Heart right ventricle (tissue), 16 donors: ENCODE measurements at regions not wholly inside any gene's neighbourhood (a gene's known extent, or its start where the extent isn't known, plus 50 kb on each side); places are given as distances from the start of the nearest gene placed in this dataset.

ENCODE experiments used
- ATAC-seq, 8 donors: fragments of 200-7000 bp; cut with Tn5 transposase; one replicate each; pipeline ENCODE4 v1.9.1; 2020; ENCODE audit warnings: mild to moderate bottlenecking in 8 of 8, moderate library complexity in 8 of 8, moderate number of reproducible peaks in 1 of 8
- DNase-seq, 2 donors: peaks; one replicate each; pipeline ENCODE4 v3.0.0-alpha.2; 2020
- H3K27ac ChIP-seq, 10 donors: fragments of 200-600 bp; sonication (generic) in 2 of 10; one replicate each; pipeline versions ENCODE4 v1.5.0 to v1.8.0; 2020 to 2022; ENCODE audit warnings: mild to moderate bottlenecking in 3 of 10
- H3K27me3 ChIP-seq, 7 donors: fragments of 200-600 bp; one replicate each; pipeline ENCODE4 v1.8.0; 2021 to 2022; ENCODE audit warnings: mild to moderate bottlenecking in 2 of 7
- H3K36me3 ChIP-seq, 9 donors: fragments of 200-600 bp; sonication (generic) in 1 of 9; one replicate each; pipeline versions ENCODE4 v1.5.0 to v1.8.0; 2020 to 2022; ENCODE audit warnings: mild to moderate bottlenecking in 2 of 9
- H3K4me1 ChIP-seq, 9 donors: fragments of 200-600 bp; sonication (generic) in 1 of 9; one replicate each; pipeline versions ENCODE4 v1.5.0 to v1.8.0; 2020 to 2022; ENCODE audit warnings: mild to moderate bottlenecking in 4 of 9
- H3K4me3 ChIP-seq, 10 donors: fragments of 200-600 bp; sonication (generic) in 2 of 10; one replicate each; pipeline versions ENCODE4 v1.5.0 to v1.8.0; 2020 to 2022; ENCODE audit warnings: mild to moderate bottlenecking in 7 of 10, moderate library complexity in 2 of 10
- H3K9me3 ChIP-seq, 11 donors: fragments of 200-600 bp in 10 of 11; sonication (generic) in 2 of 11; one replicate each; pipeline versions ENCODE4 v1.5.0 to v1.8.0; 2013 to 2022; ENCODE audit warnings: mild to moderate bottlenecking in 2 of 11, control low read depth in 1 of 11, moderate library complexity in 1 of 11
- CTCF ChIP-seq, 9 donors: fragments of 200-600 bp; sonication (generic) in 2 of 9; IDR thresholded peaks; one replicate each; pipeline versions ENCODE4 v1.5.0 to v1.8.0; 2021 to 2022; ENCODE audit warnings: antibody characterized with exemption in 9 of 9, mild to moderate bottlenecking in 5 of 9, moderate library complexity in 1 of 9
- WGBS, 2 donors: extraction: QIAGEN DNeasy Blood & Tissue Kit; methylation state at CpG; one replicate each; pipeline ENCODE4 v1.1.7; 2013; ENCODE audit warnings: inconsistent platforms in 1 of 2; 5-methylcytosine and 5-hydroxymethylcytosine counted together
- intact Hi-C, 10 donors: fragments of 100-400 bp; cut with DNase I; formaldehyde crosslinking; loops; one replicate each; pipeline versions ENCODE4 v1.11.1 to v1.14.2; 2022
- donor health status: Arrhythmogenic right ventricular cardiomyopathy.
- donor health status: ischemic (EF 13 %, LVEDD 7.1; RV severe dilation, severe dysfunction).
- donor health status: healthy with polysubstance abuse.
- donor health status: DM: no; HTN: yes; CAD: no.
- donor health status: DM: no; HTN: no; CAD: no.
- donor health status: ischemic (EF 25% LVEDD 6.9; RV normal size, moderate dysfunction).
- donor health status: ischemic (EF 25% LVEDD 5.7; RV mildly dilated, moderate dysfunction).
- donor health status: healthy.
- donor health status: DM: yes; HTN: yes; CAD: no.
- donor health status: Ischemic cardiomyopathy.
- donor health status: ischemic (EF 35%, LVEDD 5.7; RV mildly dilated, moderate dysfunction).
- donor health status: nonischemic (EF 11% LVEDD 7.7; RV severe dilation, severe dysfunction).
- donor health status: DM: yes; HTN: yes; CAD: no.
- donor health status: PGD.
- donor health status: ischemic (EF 29% LVEDD 5.4; RV normal size, mild dysfunction).
- donor health status: nonischemic (EF 23%, LVEDD 6.1; RV moderate dilation, normal function).

GRCh38 chr18:41150316-41150715 lies 804.7 kb upstream of the PIK3C3 start:
- Histone ChIP-seq H3K27me3 (no peaks in the 10 kb centered on the region), H3K36me3 (no peaks in the 10 kb centered on the region), H3K27ac (no peak overlapping the region), H3K4me3 (no peak overlapping the region), H3K9me3 (no peaks in the 10 kb centered on the region), H3K4me1 (no peaks in the 10 kb centered on the region)
- DNase-seq (no peak), ATAC-seq (no peak)
- intact Hi-C loops, result no loop called here
- 76 to 82% methylated on average over 2 of the region's 2 CpGs for WGBS, 2 donors
- TF ChIP-seq CTCF (IDR thresholded peaks at IDR 0.05), result no peak

- H3K4me1 ChIP-seq, result no peaks in the 10 kb centered on the region
- WGBS, 2 donors, result 46 to 48% methylated on average over 1 of the region's 1 CpG
- no peak overlapping the region for H3K27ac ChIP-seq
- H3K4me3 ChIP-seq, result no peak overlapping the region
- no peak for TF ChIP-seq CTCF (IDR thresholded peaks at IDR 0.05)
- DNase-seq, result no peak
- no peaks in the 10 kb centered on the region for H3K27me3 ChIP-seq
- no peak for ATAC-seq
- no peaks in the 10 kb centered on the region for H3K9me3 ChIP-seq
- intact Hi-C loops, result no loop called here
- H3K36me3 ChIP-seq, result no peaks in the 10 kb centered on the region
Measured at GRCh38 chr18:41146301-41146700, 808.7 kb upstream of the PIK3C3 start.

GRCh38 chr18:41145516-41145915 lies 809.5 kb upstream of the PIK3C3 start:
- H3K4me1 ChIP-seq, result no peaks in the 10 kb centered on the region
- H3K9me3 ChIP-seq, result no peaks in the 10 kb centered on the region
- no peak for ATAC-seq
- H3K27ac ChIP-seq, result no peak overlapping the region
- H3K4me3 ChIP-seq, result no peak overlapping the region
- H3K27me3 ChIP-seq, result no peaks in the 10 kb centered on the region
- intact Hi-C loops, result no loop called here
- no peak for TF ChIP-seq CTCF (IDR thresholded peaks at IDR 0.05)
- H3K36me3 ChIP-seq, result no peaks in the 10 kb centered on the region
- no peak for DNase-seq

GRCh38 chr18:41144441-41144840 lies 810.6 kb upstream of the PIK3C3 start:
- DNase-seq, result no peak
- H3K27me3 ChIP-seq, result no peaks in the 10 kb centered on the region
- 90 to 93% methylated on average over 1 of the region's 1 CpG for WGBS, 2 donors
- no peak overlapping the region for H3K4me3 ChIP-seq
- no peaks in the 10 kb centered on the region for H3K36me3 ChIP-seq
- ATAC-seq, result no peak
- H3K4me1 ChIP-seq, result no peaks in the 10 kb centered on the region
- TF ChIP-seq CTCF (IDR thresholded peaks at IDR 0.05), result no peak
- H3K9me3 ChIP-seq, result no peaks in the 10 kb centered on the region
- intact Hi-C loops, result no loop called here
- H3K27ac ChIP-seq, result no peak overlapping the region

GRCh38 chr18:41140506-41140905 lies 814.5 kb upstream of the PIK3C3 start:
- Histone ChIP-seq H3K9me3 (no peaks in the 10 kb centered on the region), H3K27ac (no peak overlapping the region), H3K4me3 (no peak overlapping the region), H3K27me3 (no peaks in the 10 kb centered on the region), H3K4me1 (no peaks in the 10 kb centered on the region), H3K36me3 (no peaks in the 10 kb centered on the region)
- intact Hi-C loops, result no loop called here
- no peak for TF ChIP-seq CTCF (IDR thresholded peaks at IDR 0.05)
- ATAC-seq, result no peak
- WGBS, 2 donors, result 92 to 96% methylated on average over 3 of the region's 3 CpGs
- DNase-seq, result no peak
